Adipocyte (in vitro differentiated cells): ENCODE measurements at regions not wholly inside any gene's neighbourhood (a gene's known extent, or its start where the extent isn't known, plus 50 kb on each side); places are given as distances from the start of the nearest gene placed in this dataset.

ENCODE experiments used
- DNase-seq: peaks from one replicate; pipeline ENCODE4 v3.0.0-alpha.2; 2015; ENCODE audit warnings: low read depth
- H3K27me3 ChIP-seq: replicated peaks from 2 replicates; pipeline ENCODE4 v1.7.0; 2013; ENCODE audit warnings: mild to moderate bottlenecking, low read length, moderate library complexity; ENCODE audit not compliant: control insufficient read depth, insufficient read depth
- H3K36me3 ChIP-seq: 2 replicates; pipeline ENCODE4 v1.7.0; 2013; ENCODE audit warnings: low read length, mild to moderate bottlenecking, moderate library complexity; ENCODE audit not compliant: control insufficient read depth, insufficient read depth, severe bottlenecking
- H3K4me1 ChIP-seq: 2 replicates; pipeline ENCODE4 v1.7.0; 2013; ENCODE audit warnings: mild to moderate bottlenecking, low read length, moderate library complexity; ENCODE audit not compliant: control insufficient read depth, insufficient read depth
- H3K4me3 ChIP-seq: 2 replicates; pipeline ENCODE4 v1.7.0; 2013; ENCODE audit warnings: mild to moderate bottlenecking, low read length, moderate library complexity
- H3K9ac ChIP-seq: 2 replicates; pipeline ENCODE4 v1.7.0; 2013; ENCODE audit warnings: mild to moderate bottlenecking, low read length, moderate library complexity
- H3K9me3 ChIP-seq: 2 replicates; pipeline ENCODE4 v1.7.0; 2013; ENCODE audit warnings: mild to moderate bottlenecking, low read length, moderate library complexity; ENCODE audit not compliant: control insufficient read depth

DNA sequence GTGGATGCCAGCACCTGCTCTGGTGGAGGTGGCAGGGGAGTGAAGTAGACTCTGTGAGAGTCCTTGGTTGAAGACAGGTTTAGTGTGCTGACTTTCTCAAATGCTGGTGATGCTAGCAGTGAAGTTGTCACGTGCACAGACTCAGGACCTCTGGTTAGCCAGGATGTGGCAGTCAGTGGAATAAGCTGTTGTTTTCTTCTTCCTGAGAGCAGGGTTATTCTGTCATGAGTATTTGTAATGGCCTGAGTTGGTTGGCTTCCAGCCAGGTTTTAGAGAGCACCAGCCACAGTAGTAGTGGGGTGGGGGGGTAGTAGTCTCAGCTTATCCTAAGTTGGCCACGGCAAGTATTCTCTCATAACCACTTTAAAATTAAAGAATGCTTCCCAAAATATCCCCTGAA is 169.7 kb upstream of the FOXN2 start:
- Histone ChIP-seq H3K9ac (no peak overlapping the region), H3K4me3 (no peak overlapping the region), H3K4me1 (no peaks in the 10 kb centered on the region), H3K9me3 (no peaks in the 10 kb centered on the region), H3K27me3 (no peaks in the 10 kb centered on the region), H3K36me3 (no peaks in the 10 kb centered on the region)
- DNase-seq = no peak

DNA sequence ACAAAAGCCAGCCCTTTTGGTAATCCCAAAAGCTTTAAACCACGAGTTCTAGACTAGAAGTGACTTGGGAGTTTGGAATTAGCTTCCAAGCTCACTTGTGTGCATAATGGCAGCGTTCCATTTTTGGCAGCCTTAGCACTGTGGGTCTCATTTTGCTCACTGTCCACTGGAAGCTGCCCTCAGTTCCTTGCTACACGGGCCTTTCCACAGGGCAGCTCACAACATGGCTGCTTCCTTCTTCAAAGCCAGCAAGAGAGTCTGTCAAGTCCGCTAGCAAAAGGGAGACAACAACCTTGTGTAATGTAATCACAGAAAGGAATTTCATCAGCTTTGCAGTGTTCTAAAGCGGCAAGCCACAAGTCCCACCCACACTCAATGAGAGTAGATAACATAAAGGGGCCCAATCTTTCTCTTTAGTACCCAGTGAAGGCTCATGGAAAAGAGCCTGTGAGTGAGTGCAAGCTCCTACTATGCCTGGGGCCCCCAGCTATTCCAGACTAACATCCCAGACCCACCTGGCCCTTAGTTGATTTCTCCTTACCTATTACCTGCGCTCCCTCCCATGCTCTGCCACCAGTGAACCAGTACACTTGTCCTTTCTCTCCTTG is 168.5 kb upstream of the FOXN2 start:
- H3K27me3 ChIP-seq = no peaks in the 10 kb centered on the region
- no peak overlapping the region for H3K9ac ChIP-seq
- no peaks in the 10 kb centered on the region for H3K4me1 ChIP-seq
- H3K9me3 ChIP-seq = no peaks in the 10 kb centered on the region
- no peak for DNase-seq
- H3K36me3 ChIP-seq = no peaks in the 10 kb centered on the region
- no peak overlapping the region for H3K4me3 ChIP-seq

DNA sequence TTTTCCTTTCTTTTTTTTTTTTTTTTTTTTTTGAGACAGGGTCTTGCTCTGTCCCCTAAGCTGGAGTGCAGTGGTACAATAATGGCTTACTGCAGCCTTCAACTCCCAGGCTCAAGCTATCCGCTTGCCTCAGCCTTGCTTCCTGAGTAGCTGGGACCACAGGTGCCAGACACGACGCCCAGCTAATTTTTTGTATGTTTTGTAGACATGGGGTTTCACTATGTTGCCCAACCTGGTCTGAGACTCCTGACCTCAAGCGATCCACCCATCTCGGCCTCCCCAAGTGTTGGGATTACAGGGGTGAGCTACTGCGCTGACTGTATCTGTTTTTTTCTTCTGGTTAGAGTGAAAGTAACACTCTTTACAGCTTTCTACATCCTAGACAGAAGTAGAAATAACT is 167.9 kb upstream of the FOXN2 start:
- no peak for DNase-seq

DNA sequence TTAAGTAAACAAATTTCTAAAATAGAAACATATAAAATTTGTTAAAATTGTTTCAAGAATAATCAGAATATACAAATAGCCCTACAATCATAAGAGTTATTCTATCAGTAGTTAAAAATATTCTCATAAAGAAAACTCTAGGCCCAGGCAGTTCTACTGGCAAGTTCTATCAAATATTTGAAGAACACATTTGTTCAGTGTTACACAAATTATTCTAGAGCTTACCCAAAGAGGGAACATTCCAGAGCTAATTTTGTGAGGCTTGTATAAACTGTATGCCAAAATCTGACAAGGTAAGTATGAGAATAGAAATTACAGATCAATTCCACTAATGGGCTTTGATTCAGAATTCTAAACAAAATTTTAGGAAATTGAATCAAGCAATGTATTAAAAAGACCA is 166.8 kb upstream of the FOXN2 start:
- Histone ChIP-seq H3K36me3 (no peaks in the 10 kb centered on the region), H3K9ac (no peak overlapping the region), H3K4me3 (no peak overlapping the region), H3K27me3 (no peaks in the 10 kb centered on the region), H3K4me1 (no peaks in the 10 kb centered on the region), H3K9me3 (no peaks in the 10 kb centered on the region)
- DNase-seq = peak; percentile 10

More for the DNA sequence above, 167.9 kb upstream of the FOXN2 start:
- Histone ChIP-seq H3K9ac (no peak overlapping the region), H3K36me3 (no peaks in the 10 kb centered on the region), H3K9me3 (no peaks in the 10 kb centered on the region), H3K27me3 (no peaks in the 10 kb centered on the region), H3K4me3 (no peak overlapping the region), H3K4me1 (no peaks in the 10 kb centered on the region)

DNA sequence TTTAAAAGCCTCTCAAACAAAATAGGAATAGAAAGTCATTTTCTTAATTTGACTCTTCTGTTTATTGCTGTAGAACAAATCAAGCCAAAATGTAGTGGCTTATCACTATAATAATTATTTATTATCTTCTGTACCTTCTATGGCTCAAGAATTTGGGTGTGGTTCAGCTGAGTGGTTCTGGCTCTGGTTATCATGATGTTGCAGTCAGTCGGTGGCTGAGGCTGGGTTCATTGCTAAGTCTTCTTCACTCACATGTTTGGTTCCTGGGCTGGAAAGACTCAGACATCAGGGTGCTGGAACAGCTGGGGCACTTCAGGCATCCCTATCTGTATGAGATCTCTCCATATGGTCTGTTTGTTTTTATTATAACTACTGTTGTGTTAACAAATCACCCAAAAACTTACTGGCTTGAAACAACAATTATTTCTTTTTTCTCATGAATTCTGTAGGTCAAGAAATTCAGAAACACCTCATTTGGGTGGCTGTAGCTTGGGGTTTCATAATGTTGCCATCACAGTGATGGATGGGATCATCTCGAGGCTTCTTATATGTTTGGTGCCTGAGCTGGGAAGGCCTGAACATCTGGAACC is 165.5 kb upstream of the FOXN2 start:
- Histone ChIP-seq H3K9me3 (no peaks in the 10 kb centered on the region), H3K9ac (no peak overlapping the region), H3K4me3 (no peak overlapping the region), H3K4me1 (no peaks in the 10 kb centered on the region), H3K36me3 (no peaks in the 10 kb centered on the region), H3K27me3 (no peaks in the 10 kb centered on the region)
- peak; percentile 14 for DNase-seq

DNA sequence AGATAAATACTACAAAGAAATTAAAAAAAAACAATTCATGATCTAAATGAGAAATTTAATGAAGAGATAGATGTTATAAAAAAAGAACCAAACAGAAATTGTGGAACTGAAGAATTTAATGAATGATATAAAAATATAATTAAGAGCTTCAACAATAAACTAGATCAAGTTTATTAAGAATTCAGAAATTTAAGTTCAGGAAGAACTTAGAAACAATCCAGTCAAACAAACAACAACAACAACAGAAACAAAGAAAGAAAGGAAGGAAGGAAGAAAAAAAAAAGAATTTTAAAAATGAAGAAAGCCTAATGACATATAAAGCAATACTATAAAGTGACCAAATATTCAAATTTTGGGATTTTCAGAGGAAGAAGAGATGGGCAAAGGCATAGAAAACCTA is 157.3 kb upstream of the FOXN2 start:
- Histone ChIP-seq H3K9ac (no peak overlapping the region), H3K4me3 (no peak overlapping the region), H3K36me3 (no peaks in the 10 kb centered on the region), H3K4me1 (no peaks in the 10 kb centered on the region), H3K9me3 (peaks cover 20% of the 10 kb centered on the region), H3K27me3 (no peaks in the 10 kb centered on the region)
- no peak for DNase-seq

DNA sequence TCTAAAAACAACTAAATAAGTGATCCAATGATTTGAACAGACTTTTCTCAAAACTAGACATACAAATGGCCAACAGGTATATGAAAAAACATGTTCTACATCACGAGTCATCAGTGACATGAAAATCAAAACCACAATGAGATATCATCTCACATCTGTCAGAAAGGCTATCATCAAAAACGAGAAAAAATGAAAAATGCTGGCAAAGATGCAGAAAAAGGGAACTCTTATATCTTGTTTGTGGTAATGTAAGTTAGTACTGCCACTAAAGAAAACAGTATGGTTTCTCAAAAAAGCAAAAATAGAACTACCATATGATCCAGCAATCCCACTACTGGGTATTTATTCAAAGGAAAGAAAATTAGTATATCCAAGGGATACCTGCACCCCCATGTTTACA is 152.9 kb upstream of the FOXN2 start:
- no peaks in the 10 kb centered on the region for H3K27me3 ChIP-seq
- H3K9me3 ChIP-seq = peaks cover 20% of the 10 kb centered on the region
- DNase-seq = no peak
- no peak overlapping the region for H3K4me3 ChIP-seq
- H3K4me1 ChIP-seq = no peaks in the 10 kb centered on the region
- no peaks in the 10 kb centered on the region for H3K36me3 ChIP-seq
- H3K9ac ChIP-seq = no peak overlapping the region

DNA sequence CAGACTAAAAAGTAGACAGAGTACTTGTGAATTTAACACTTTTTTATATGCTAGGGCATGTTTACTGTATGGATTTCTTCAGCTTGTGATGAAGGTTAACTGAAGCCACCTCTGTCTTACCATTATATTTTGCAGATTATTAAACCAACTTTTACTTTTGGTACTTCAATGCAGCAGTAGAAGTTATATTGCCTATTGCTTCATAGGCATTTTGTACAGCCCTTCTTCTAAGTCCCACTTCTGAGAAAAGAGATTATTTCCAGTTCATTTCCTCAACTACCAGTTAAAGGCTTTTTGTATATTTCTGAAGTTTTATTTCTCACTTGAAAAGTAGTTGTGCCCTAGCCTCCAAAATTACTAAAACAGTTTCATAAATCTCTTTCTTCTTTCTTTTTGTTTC is 151.7 kb upstream of the FOXN2 start:
- peaks cover 11% of the 10 kb centered on the region for H3K9me3 ChIP-seq
- H3K36me3 ChIP-seq = no peaks in the 10 kb centered on the region
- no peaks in the 10 kb centered on the region for H3K27me3 ChIP-seq
- H3K9ac ChIP-seq = no peak overlapping the region
- no peaks in the 10 kb centered on the region for H3K4me1 ChIP-seq
- no peak for DNase-seq
- no peak overlapping the region for H3K4me3 ChIP-seq

DNA sequence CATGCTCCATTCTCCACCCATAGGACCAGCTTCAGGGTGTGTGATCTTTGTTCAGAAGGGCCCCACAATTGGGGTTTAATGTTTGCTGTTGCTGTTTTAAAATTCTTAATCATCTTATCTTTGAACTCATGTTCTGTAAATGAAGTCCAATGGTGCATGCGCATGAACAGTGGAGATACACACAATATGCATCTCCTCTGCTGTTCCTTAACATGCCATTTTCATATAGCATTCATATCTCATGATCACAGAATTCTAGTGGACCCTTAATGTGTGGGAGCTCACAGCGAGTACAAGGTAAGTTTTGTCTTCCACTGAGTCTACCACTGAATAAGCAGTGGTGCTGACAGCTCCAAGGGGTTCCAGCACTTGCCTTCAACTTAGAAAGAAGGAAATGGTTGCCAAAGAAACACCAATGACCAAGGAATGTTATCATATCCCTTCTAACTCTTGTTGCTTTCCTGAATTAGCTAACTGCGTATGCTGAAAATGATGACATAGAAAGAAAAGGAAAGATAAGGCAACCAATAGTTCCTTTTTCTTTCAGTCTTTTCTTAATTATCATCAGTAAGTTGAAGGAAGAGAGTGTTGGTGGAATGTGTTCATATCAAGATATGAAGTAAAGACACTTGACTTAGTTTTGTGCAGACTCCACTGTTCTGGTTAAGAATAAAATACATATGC is 149.3 kb upstream of the FOXN2 start:
- peaks cover 14% of the 10 kb centered on the region for H3K4me1 ChIP-seq
- no peaks in the 10 kb centered on the region for H3K36me3 ChIP-seq
- H3K9ac ChIP-seq = no peak overlapping the region
- H3K27me3 ChIP-seq = no peaks in the 10 kb centered on the region
- DNase-seq = no peak
- H3K9me3 ChIP-seq = peaks cover 4% of the 10 kb centered on the region
- no peak overlapping the region for H3K4me3 ChIP-seq

DNA sequence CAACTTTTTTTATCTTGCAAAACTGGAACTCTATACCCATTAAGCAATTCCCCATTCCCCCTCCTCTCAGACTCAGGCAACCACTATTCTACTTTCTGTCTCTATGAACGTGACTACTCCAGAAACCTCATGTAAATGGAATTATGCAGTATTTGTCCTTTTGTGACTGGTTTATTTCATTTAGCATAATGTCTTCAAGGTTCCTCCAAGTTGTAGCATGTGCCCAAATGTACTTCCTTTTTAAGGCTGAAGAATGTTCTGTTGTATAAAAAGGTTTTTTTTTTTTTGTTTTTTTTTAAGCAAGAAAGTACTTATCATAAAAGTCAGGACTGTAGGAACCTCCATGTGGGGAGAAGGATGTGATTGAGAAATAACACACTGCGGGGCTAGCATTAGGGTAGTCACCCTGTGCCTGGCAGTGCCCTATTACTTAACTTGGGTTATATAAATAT is 145.3 kb upstream of the FOXN2 start:
- Histone ChIP-seq H3K9me3 (no peaks in the 10 kb centered on the region), H3K9ac (peak overlapping the region; percentile 66), H3K36me3 (no peaks in the 10 kb centered on the region), H3K4me1 (peaks cover 17% of the 10 kb centered on the region), H3K27me3 (no peaks in the 10 kb centered on the region), H3K4me3 (peak overlapping the region; percentile 37)
- peak; percentile 71 for DNase-seq

DNA sequence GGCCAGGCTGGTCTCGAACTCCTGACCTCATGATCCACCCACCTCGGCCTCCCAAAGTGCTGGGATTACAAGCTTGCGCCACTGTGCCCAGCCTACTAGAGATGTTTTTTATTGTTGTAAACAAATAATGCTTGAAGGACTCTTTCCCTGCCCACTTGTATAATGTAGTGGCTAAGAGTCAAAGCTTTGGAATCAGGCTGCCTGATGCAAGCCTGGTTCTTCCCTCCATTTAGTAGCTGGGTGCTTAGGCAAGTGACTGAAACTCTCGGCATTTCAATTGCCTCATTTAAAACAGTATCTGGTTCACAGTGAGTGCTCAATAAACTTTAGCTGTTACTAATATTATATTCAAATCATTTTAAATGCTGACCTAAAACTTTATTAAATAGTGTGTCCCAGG is 144.2 kb upstream of the FOXN2 start:
- Histone ChIP-seq H3K36me3 (no peaks in the 10 kb centered on the region), H3K9me3 (no peaks in the 10 kb centered on the region), H3K4me3 (no peak overlapping the region), H3K4me1 (peaks cover 26% of the 10 kb centered on the region), H3K9ac (no peak overlapping the region), H3K27me3 (no peaks in the 10 kb centered on the region)
- peak; percentile 62 for DNase-seq
